ENCODE measurements at regions not wholly inside any gene's neighbourhood (a gene's known extent, or its start where the extent isn't known, plus 50 kb on each side); places are given as distances from the start of the nearest gene placed in this dataset.

GRCh38 chr11:19501631-19502030, 211.0 kb upstream of the NAV2 start:
- no peak for TF ChIP-seq CEBPB (IDR thresholded peaks at IDR 0.05)
- TF ChIP-seq MAX (IDR thresholded peaks at IDR 0.05): no peak
- no peak for TF ChIP-seq TAF1 (IDR thresholded peaks at IDR 0.05; ENCODE audit: low read depth)
- TF ChIP-seq YY1 (IDR thresholded peaks at IDR 0.05; ENCODE audit: low read depth): no peak
- no peak for TF ChIP-seq RAD21 (IDR thresholded peaks at IDR 0.05; ENCODE audit: low read depth)
- TF ChIP-seq CREB1 (IDR thresholded peaks at IDR 0.05; ENCODE audit: low read depth): no peak
- no peak for TF ChIP-seq NFIC (IDR thresholded peaks at IDR 0.05)
- no peak for TF ChIP-seq EGR1 (IDR thresholded peaks at IDR 0.05)
- no peak for TF ChIP-seq FOXM1 (IDR thresholded peaks at IDR 0.05; ENCODE audit: borderline replicate concordance, low read depth)
- TF ChIP-seq EP300 (IDR thresholded peaks at IDR 0.05; ENCODE audit: borderline replicate concordance): no peak

Data from Ishikawa (cell line).